Effector memory CD8-positive, alpha-beta T cell (primary cell): ENCODE measurements at regions not wholly inside any gene's neighbourhood (a gene's known extent, or its start where the extent isn't known, plus 50 kb on each side); places are given as distances from the start of the nearest gene placed in this dataset.
"Not testable (repeated sequence)": the region's sequence is repeated elsewhere in the genome, so short reads cannot be mapped to it uniquely, and the experiment has no call there.

Experiments used
- ATAC-seq: fragments of 150-1000 bp; cut with Tn5 transposase; replicated peaks from 2 replicates; pipeline ENCODE4 v1.10.0; 2021; ENCODE audit warnings: mild to moderate bottlenecking, moderate library complexity
- DNase-seq, 3 experiments: peaks; one replicate each; pipeline ENCODE4 v3.0.0; 2021
- H3K27ac Mint-ChIP-seq, 2 donors: one replicate each; pipeline ENCODE4 v1.8.0; 2022; ENCODE audit warnings: mild to moderate bottlenecking in 2 of 2, mixed read lengths in 2 of 2, moderate library complexity in 2 of 2
- H3K27me3 Mint-ChIP-seq, 2 donors: one replicate each; pipeline ENCODE4 v1.8.0; 2022; ENCODE audit warnings: mixed read lengths in 2 of 2
- H3K36me3 Mint-ChIP-seq: one replicate; pipeline ENCODE4 v1.8.0; 2022; ENCODE audit warnings: mild to moderate bottlenecking, moderate library complexity, mixed read lengths; ENCODE audit not compliant: insufficient read depth
- H3K4me1 Mint-ChIP-seq, 2 donors: one replicate each; pipeline ENCODE4 v1.8.0; 2022; ENCODE audit warnings: low read depth in 2 of 2, mixed read lengths in 2 of 2
- H3K4me3 Mint-ChIP-seq, 2 donors: one replicate each; pipeline ENCODE4 v1.8.0; 2022; ENCODE audit warnings: mild to moderate bottlenecking in 2 of 2, mixed read lengths in 2 of 2, moderate library complexity in 2 of 2
- H3K9me3 Mint-ChIP-seq, 2 donors: one replicate each; pipeline ENCODE4 v1.8.0; 2022; ENCODE audit warnings: mixed read lengths in 2 of 2

GRCh38 chr6:43883847-43884651 lies 114.0 kb downstream of the VEGFA start:
- no peak overlapping the region for H3K27ac Mint-ChIP-seq
- H3K4me3 Mint-ChIP-seq, result no peak overlapping the region
- H3K36me3 Mint-ChIP-seq, result peaks cover 4% of the 10 kb centered on the region
- H3K9me3 Mint-ChIP-seq, result no peaks in the 10 kb centered on the region
- ATAC-seq (no peak), DNase-seq (no peak)
- H3K27me3 Mint-ChIP-seq, result peaks cover 11 to 18% of the 10 kb centered on the region in 2 donors
- H3K4me1 Mint-ChIP-seq, result no peaks in the 10 kb centered on the region

- not testable (repeated sequence) for H3K36me3 Mint-ChIP-seq, H3K4me1 Mint-ChIP-seq, ATAC-seq, H3K27ac Mint-ChIP-seq, H3K27me3 Mint-ChIP-seq, DNase-seq, H3K9me3 Mint-ChIP-seq, H3K4me3 Mint-ChIP-seq
These were observed 112.9 kb downstream of the VEGFA start for GRCh38 chr6:43882690-43883448.

GRCh38 chr6:43880236-43881137 lies 110.5 kb downstream of the VEGFA start:
- DNase-seq (no peak), ATAC-seq (no peak)
- H3K27me3 Mint-ChIP-seq, result no peaks in the 10 kb centered on the region
- H3K27ac Mint-ChIP-seq, result no peak overlapping the region
- H3K9me3 Mint-ChIP-seq, result no peaks in the 10 kb centered on the region
- peaks cover 3% of the 10 kb centered on the region for H3K36me3 Mint-ChIP-seq
- no peak overlapping the region for H3K4me3 Mint-ChIP-seq
- H3K4me1 Mint-ChIP-seq, result no peaks in the 10 kb centered on the region

GRCh38 chr6:43879722-43880121 lies 109.7 kb downstream of the VEGFA start:
- ATAC-seq (no peak), DNase-seq (no peak)
- Mint-ChIP-seq H3K36me3 (peaks cover 3% of the 10 kb centered on the region), H3K9me3 (no peaks in the 10 kb centered on the region), H3K4me3 (no peak overlapping the region), H3K27ac (no peak overlapping the region), H3K27me3 (no peaks in the 10 kb centered on the region), H3K4me1 (no peaks in the 10 kb centered on the region)

- H3K36me3 Mint-ChIP-seq, result peaks cover 3% of the 10 kb centered on the region
- no peaks in the 10 kb centered on the region for H3K27me3 Mint-ChIP-seq
- H3K4me3 Mint-ChIP-seq, result no peak overlapping the region
- no peaks in the 10 kb centered on the region for H3K4me1 Mint-ChIP-seq
- no peak for ATAC-seq
- H3K27ac Mint-ChIP-seq, result no peak overlapping the region
- no peak for DNase-seq
- H3K9me3 Mint-ChIP-seq, result no peaks in the 10 kb centered on the region
These were observed 108.9 kb downstream of the VEGFA start for GRCh38 chr6:43878823-43879495.

GRCh38 chr6:43878127-43878634 lies 108.2 kb downstream of the VEGFA start:
- no peak overlapping the region for H3K4me3 Mint-ChIP-seq
- DNase-seq (no peak), ATAC-seq (no peak)
- no peaks in the 10 kb centered on the region for H3K27me3 Mint-ChIP-seq
- no peak overlapping the region for H3K27ac Mint-ChIP-seq
- H3K36me3 Mint-ChIP-seq, result peaks cover 3% of the 10 kb centered on the region
- no peaks in the 10 kb centered on the region for H3K9me3 Mint-ChIP-seq
- H3K4me1 Mint-ChIP-seq, result no peaks in the 10 kb centered on the region

- peaks cover 3% of the 10 kb centered on the region for H3K36me3 Mint-ChIP-seq
- no peak for ATAC-seq
- H3K9me3 Mint-ChIP-seq, result no peaks in the 10 kb centered on the region
- no peaks in the 10 kb centered on the region for H3K4me1 Mint-ChIP-seq
- peaks cover 0 to 1% of the 10 kb centered on the region in 2 donors for H3K27me3 Mint-ChIP-seq
- H3K4me3 Mint-ChIP-seq, result no peak overlapping the region
- no peak for DNase-seq
- H3K27ac Mint-ChIP-seq, result no peak overlapping the region
These were observed 107.6 kb downstream of the VEGFA start for GRCh38 chr6:43877463-43878126.

GRCh38 chr6:43877036-43877435 lies 107.0 kb downstream of the VEGFA start:
- ATAC-seq (no peak), DNase-seq (no peak)
- H3K4me3 Mint-ChIP-seq, result no peak overlapping the region
- no peak overlapping the region for H3K27ac Mint-ChIP-seq
- H3K27me3 Mint-ChIP-seq, result peaks cover 0 to 7% of the 10 kb centered on the region in 2 donors
- H3K36me3 Mint-ChIP-seq, result peaks cover 3% of the 10 kb centered on the region
- no peaks in the 10 kb centered on the region for H3K9me3 Mint-ChIP-seq
- no peaks in the 10 kb centered on the region for H3K4me1 Mint-ChIP-seq

GRCh38 chr6:43876602-43877001 lies 106.6 kb downstream of the VEGFA start:
- Mint-ChIP-seq H3K9me3 (no peaks in the 10 kb centered on the region), H3K27me3 (peaks cover 0 to 8% of the 10 kb centered on the region in 2 donors), H3K4me3 (no peak overlapping the region), H3K4me1 (no peaks in the 10 kb centered on the region), H3K27ac (no peak overlapping the region), H3K36me3 (peaks cover 3% of the 10 kb centered on the region)
- DNase-seq, result no peak
- no peak for ATAC-seq

- no peak overlapping the region for H3K27ac Mint-ChIP-seq
- no peak overlapping the region for H3K4me3 Mint-ChIP-seq
- DNase-seq (no peak), ATAC-seq (no peak)
- no peaks in the 10 kb centered on the region for H3K4me1 Mint-ChIP-seq
- no peaks in the 10 kb centered on the region for H3K9me3 Mint-ChIP-seq
- H3K36me3 Mint-ChIP-seq, result peaks cover 3% of the 10 kb centered on the region
- peaks cover 0 to 8% of the 10 kb centered on the region in 2 donors for H3K27me3 Mint-ChIP-seq
These were observed 106.0 kb downstream of the VEGFA start for GRCh38 chr6:43875849-43876572.

GRCh38 chr6:43874814-43875590 lies 105.0 kb downstream of the VEGFA start:
- Mint-ChIP-seq H3K4me3 (no peak overlapping the region), H3K27me3 (peaks cover 0 to 8% of the 10 kb centered on the region in 2 donors), H3K36me3 (peaks cover 3% of the 10 kb centered on the region), H3K9me3 (no peaks in the 10 kb centered on the region), H3K27ac (no peak overlapping the region), H3K4me1 (no peaks in the 10 kb centered on the region)
- no peak for ATAC-seq
- DNase-seq, result no peak
